A549 (cell line): ENCODE measurements at regions not wholly inside any gene's neighbourhood (a gene's known extent, or its start where the extent isn't known, plus 50 kb on each side); places are given as distances from the start of the nearest gene placed in this dataset.
"Not testable (repeated sequence)": the region's sequence is repeated elsewhere in the genome, so short reads cannot be mapped to it uniquely, and the experiment has no call there.

Source experiments
- ATAC-seq, 2 experiments: fragments of 200-7000 bp in 1 of 2; fragments of >200 bp in 1 of 2; cut with Nextera tagmentation in 1 of 2; cut with Tn5 transposase in 1 of 2; 3 replicates each; pipeline versions ENCODE4 v1.8.0 to v1.9.1; 2018 to 2020; ENCODE audit warnings: mild to moderate bottlenecking in 1 of 2, moderate library complexity in 1 of 2
- CTCF ChIA-PET: fragments of 300-600 bp; sonication (Branson Sonifier 250); formaldehyde crosslinking; extraction: SDS; loops from one replicate; lab custom pipeline; 2021; ENCODE audit warnings: antibody characterized with exemption, inconsistent platforms; lab: Yijun Ruan, JAX
- POLR2A ChIA-PET: fragments of 350-600 bp; formaldehyde crosslinking; extraction: SDS; loops from one replicate; lab custom pipeline; 2021; ENCODE audit warnings: antibody characterized with exemption, inconsistent platforms; lab: Yijun Ruan, JAX
- DNase-seq, 2 experiments: peaks; one replicate each; pipeline versions ENCODE4 v3.0.0 to v3.0.0-alpha.2; 2011 to 2016; ENCODE audit warnings: low read depth in 1 of 2, low spot score in 1 of 2
- FAIRE-seq: peaks from 2 replicates; lab custom pipeline; 2011; peaks lifted over from hg19 to GRCh38; lab: Jason Lieb, UNC
- H3K27ac ChIP-seq, 2 experiments: fragments of >200 bp; sonication (Bioruptor Twin); formaldehyde crosslinking; 3 replicates each; pipeline ENCODE4 v1.5.1; 2016 to 2017
- H3K4me1 ChIP-seq: fragments of >200 bp; sonication (Bioruptor Twin); formaldehyde crosslinking; 3 replicates; pipeline ENCODE4 v1.6.1; 2016
- H3K4me2 ChIP-seq: fragments of >200 bp; sonication (Bioruptor Twin); formaldehyde crosslinking; 3 replicates; pipeline ENCODE4 v1.6.1; 2016
- H3K4me3 ChIP-seq: fragments of >200 bp; sonication (Bioruptor Twin); formaldehyde crosslinking; 3 replicates; pipeline ENCODE4 v1.5.1; 2016
- H3K9me3 ChIP-seq: fragments of >200 bp; sonication (Bioruptor Twin); formaldehyde crosslinking; 3 replicates; pipeline ENCODE4 v1.6.1; 2016
- ATOH8 ChIP-seq: fragments of 250-450 bp; sonication (Bioruptor Pico); IDR thresholded peaks from 2 replicates; pipeline ENCODE4 v1.5.0; 2020; ENCODE audit warnings: low read depth, mild to moderate bottlenecking, moderate library complexity
- CEBPB ChIP-seq, 2 experiments: fragments of >200 bp in 1 of 2; sonication (Bioruptor Twin) in 1 of 2; formaldehyde crosslinking in 1 of 2; IDR thresholded peaks; 2 replicates each; pipeline ENCODE4 v1.6.1; 2012 to 2016
- E2F6 ChIP-seq: IDR thresholded peaks from 2 replicates; pipeline ENCODE4 v1.6.1; 2012; ENCODE audit warnings: low read depth, borderline replicate concordance
- ELK1 ChIP-seq: fragments of 150-350 bp; IDR thresholded peaks from 2 replicates; pipeline ENCODE4 v1.6.1; 2014; ENCODE audit warnings: low read depth, mild to moderate bottlenecking, low read length
- FOSL2 ChIP-seq, 2 experiments: fragments of 450-650 bp in 1 of 2; fragments of >200 bp in 1 of 2; sonication (Bioruptor Twin) in 1 of 2; formaldehyde crosslinking; IDR thresholded peaks; 2 replicates each; pipeline versions ENCODE4 v1.5.0 to v1.6.1; 2016 to 2020; ENCODE audit warnings: mild to moderate bottlenecking in 1 of 2, moderate library complexity in 1 of 2
- HMGXB4 ChIP-seq: fragments of 250-450 bp; sonication (Bioruptor Pico); IDR thresholded peaks from 2 replicates; pipeline ENCODE4 v1.5.0; 2021; ENCODE audit warnings: mild to moderate bottlenecking, moderate library complexity, borderline replicate concordance
- HOXA7 ChIP-seq: fragments of 250-450 bp; sonication (Bioruptor Pico); IDR thresholded peaks from 2 replicates; pipeline ENCODE4 v1.5.0; 2020; ENCODE audit warnings: mild to moderate bottlenecking, moderate library complexity
- JUN ChIP-seq, 2 experiments: fragments of >200 bp; sonication (Bioruptor Twin); formaldehyde crosslinking; IDR thresholded peaks; 2 replicates in 1 of 2; 3 replicates in 1 of 2; pipeline ENCODE4 v1.6.1; 2016 to 2017
- MAZ ChIP-seq: fragments of 150-350 bp; IDR thresholded peaks from 2 replicates; pipeline ENCODE4 v1.6.1; 2014; ENCODE audit warnings: antibody characterized with exemption, low read depth, low read length, borderline replicate concordance
- MYC ChIP-seq: IDR thresholded peaks from 2 replicates; pipeline ENCODE4 v1.6.1; 2012; ENCODE audit warnings: mild to moderate bottlenecking, inconsistent platforms, low read length, improper control_type of control experiment, borderline replicate concordance
- PBX3 ChIP-seq: IDR thresholded peaks from 2 replicates; pipeline ENCODE4 v1.6.1; 2012
- RARB ChIP-seq: fragments of 250-450 bp; sonication (Bioruptor Pico); IDR thresholded peaks from 2 replicates; pipeline ENCODE4 v1.8.0; 2021; ENCODE audit warnings: mild to moderate bottlenecking, moderate library complexity
- RFX5 ChIP-seq: fragments of 450-650 bp; IDR thresholded peaks from 2 replicates; pipeline ENCODE4 v1.7.1; 2014; ENCODE audit warnings: antibody characterized with exemption, mild to moderate bottlenecking, moderate library complexity
- SREBF2 ChIP-seq: fragments of 450-650 bp; IDR thresholded peaks from 2 replicates; pipeline ENCODE4 v1.6.1; 2014; ENCODE audit warnings: mild to moderate bottlenecking, moderate library complexity
- ZC3H11A ChIP-seq: fragments of 450-650 bp; IDR thresholded peaks from 2 replicates; pipeline ENCODE4 v1.6.1; 2014; ENCODE audit warnings: antibody characterized with exemption, mild to moderate bottlenecking
- ZSCAN20 ChIP-seq: fragments of 250-450 bp; sonication (Bioruptor Pico); IDR thresholded peaks from 2 replicates; pipeline ENCODE4 v1.8.0; 2022; ENCODE audit warnings: mild to moderate bottlenecking, moderate library complexity
- WGBS: methylation state at CpG from one replicate; pipeline ENCODE4 v1.1.6; 2017; ENCODE audit errors: missing lambda C conversion rate; 5-methylcytosine and 5-hydroxymethylcytosine counted together

GRCh38 chr14:48568252-48568651, 892.8 kb upstream of the MDGA2 start:
- no peak overlapping the region for H3K27ac ChIP-seq
- ATAC-seq, result no peak
- TF ChIP-seq MYC, result no peak
- no peak for TF ChIP-seq SREBF2
- TF ChIP-seq ELK1, result no peak
- TF ChIP-seq E2F6, result no peak
- TF ChIP-seq JUN (IDR thresholded peaks at IDR 0.05), result no peak
- no peak for TF ChIP-seq HMGXB4 (CRISPR knock-in tag)
- TF ChIP-seq MAZ, result no peak
- TF ChIP-seq PBX3, result no peak
- no peak for TF ChIP-seq RARB (CRISPR knock-in tag)
- no peak for TF ChIP-seq HOXA7 (CRISPR knock-in tag)
- TF ChIP-seq RFX5, result no peak
- TF ChIP-seq ZC3H11A, result no peak
- no peak for TF ChIP-seq ZSCAN20
- no peak for TF ChIP-seq CEBPB (IDR thresholded peaks at IDR 0.05)
- POLR2A ChIA-PET, result no interaction called here
- H3K9me3 ChIP-seq, result 0 out of 3 replicates have a peak, but pooled peaks cover 2% of the 10 kb centered on the region
- CTCF ChIA-PET, result no interaction called here
- 68% methylated on average over 1 of the region's 1 CpG for WGBS
- no peaks in the 10 kb centered on the region for H3K4me1 ChIP-seq
- no peak for FAIRE-seq
- H3K4me3 ChIP-seq, result no peak overlapping the region
- no peak overlapping the region for H3K4me2 ChIP-seq
- DNase-seq, result no peak

- H3K4me2 ChIP-seq, result no peak overlapping the region
- H3K27ac ChIP-seq, result no peak overlapping the region
- ChIA-PET CTCF (no interaction called here), POLR2A (no interaction called here)
- 2% methylated on average over 3 of the region's 3 CpGs for WGBS
- H3K9me3 ChIP-seq, result peaks cover 2% of the 10 kb centered on the region; the same call in 1 of the 3 replicates
- H3K4me3 ChIP-seq, result no peak overlapping the region
- FAIRE-seq (no peak), ATAC-seq (no peak), DNase-seq (peak in 1 of 2 experiments; percentile 29)
- TF ChIP-seq ATOH8 (no peak), FOSL2 (IDR thresholded peaks at IDR 0.05) (no peak), FOSL2 (CRISPR knock-in tag; IDR thresholded peaks at IDR 0.05) (peak; percentile 19; the same call in 1 of the 2 replicates)
- H3K4me1 ChIP-seq, result no peaks in the 10 kb centered on the region
These were observed 888.1 kb upstream of the MDGA2 start for GRCh38 chr14:48563489-48563888.

GRCh38 chr14:48561438-48561837, 886.0 kb upstream of the MDGA2 start:
- DNase-seq, H3K4me2 ChIP-seq, POLR2A ChIA-PET, H3K4me3 ChIP-seq, FAIRE-seq, ATAC-seq, CTCF ChIA-PET, H3K9me3 ChIP-seq, H3K4me1 ChIP-seq, H3K27ac ChIP-seq: not testable (repeated sequence)
- 2% methylated on average over 3 of the region's 3 CpGs for WGBS
